GM12872 (cell line): ENCODE measurements at regions not wholly inside any gene's neighbourhood (a gene's known extent, or its start where the extent isn't known, plus 50 kb on each side); places are given as distances from the start of the nearest gene placed in this dataset.

ENCODE experiments used
- CTCF ChIP-seq: IDR thresholded peaks from 3 replicates; pipeline ENCODE4 v1.5.1; 2011; ENCODE audit warnings: low read depth, mild to moderate bottlenecking, low read length, moderate library complexity; ENCODE audit not compliant: insufficient read depth

GRCh38 chr14:50010752-50011151, 105.6 kb downstream of the VCPKMT start:
- TF ChIP-seq CTCF, result no peak

GRCh38 chr14:50011242-50011641, 105.1 kb downstream of the VCPKMT start:
- TF ChIP-seq CTCF, result no peak

DNA sequence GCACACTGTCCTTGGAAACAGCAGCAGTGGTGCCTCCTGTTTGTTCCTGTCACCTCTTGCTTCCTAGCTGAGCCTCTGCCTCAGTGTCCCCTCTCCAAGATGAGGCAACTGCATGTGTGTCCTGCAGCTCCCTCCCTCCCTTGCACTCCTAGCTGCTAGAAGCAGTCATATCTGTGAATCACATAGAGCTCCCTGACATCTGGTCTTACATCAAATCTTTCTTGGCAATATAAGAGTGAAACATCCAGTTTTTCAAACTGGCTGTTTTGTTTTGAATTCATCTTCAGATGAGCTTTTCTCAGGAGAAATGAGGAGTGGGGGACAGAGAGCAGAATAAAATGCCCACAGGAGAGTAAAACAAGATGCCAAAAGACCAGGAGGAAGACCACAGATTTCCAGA, 103.7 kb downstream of the VCPKMT start:
- TF ChIP-seq CTCF, result no peak

GRCh38 chr14:50013198-50013918, 103.0 kb downstream of the VCPKMT start:
- no peak for TF ChIP-seq CTCF

GRCh38 chr14:50013934-50014333, 102.4 kb downstream of the VCPKMT start:
- TF ChIP-seq CTCF, result no peak

GRCh38 chr14:50014809-50015430, 101.5 kb downstream of the VCPKMT start:
- TF ChIP-seq CTCF, result no peak

DNA sequence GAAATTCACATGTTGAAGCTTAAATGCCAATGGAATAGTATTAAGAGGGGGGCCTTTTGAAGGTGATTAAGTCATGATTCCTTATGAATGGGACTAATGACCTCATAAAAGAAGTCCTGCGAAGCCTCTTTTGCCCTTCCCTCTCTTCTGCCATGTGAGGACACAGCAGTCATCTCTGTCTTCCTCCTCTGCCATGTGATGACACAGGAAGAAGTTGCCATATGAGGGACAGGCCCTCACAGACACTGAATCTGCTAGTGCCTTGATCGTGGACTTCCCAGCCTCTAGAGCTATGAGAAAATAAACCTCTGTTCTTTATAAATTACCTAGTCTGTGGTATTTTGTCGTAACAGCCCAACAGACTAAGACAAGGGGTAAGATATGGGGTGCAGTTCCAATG, 100.7 kb downstream of the VCPKMT start:
- TF ChIP-seq CTCF, result no peak
